ENCODE measurements at regions not wholly inside any gene's neighbourhood (a gene's known extent, or its start where the extent isn't known, plus 50 kb on each side); places are given as distances from the start of the nearest gene placed in this dataset.

- DNase-seq: no peak
Observed at GRCh38 chr18:73843455-73843854, 304.2 kb downstream of the FBXO15 start.

GRCh38 chr18:73842795-73843394, 304.7 kb downstream of the FBXO15 start:
- DNase-seq: peak; percentile 29

- no peak for DNase-seq
Observed at GRCh38 chr18:73841661-73842060, 306.0 kb downstream of the FBXO15 start.

- DNase-seq: no peak
Observed at GRCh38 chr18:73840319-73840945, 307.2 kb downstream of the FBXO15 start.

DNA sequence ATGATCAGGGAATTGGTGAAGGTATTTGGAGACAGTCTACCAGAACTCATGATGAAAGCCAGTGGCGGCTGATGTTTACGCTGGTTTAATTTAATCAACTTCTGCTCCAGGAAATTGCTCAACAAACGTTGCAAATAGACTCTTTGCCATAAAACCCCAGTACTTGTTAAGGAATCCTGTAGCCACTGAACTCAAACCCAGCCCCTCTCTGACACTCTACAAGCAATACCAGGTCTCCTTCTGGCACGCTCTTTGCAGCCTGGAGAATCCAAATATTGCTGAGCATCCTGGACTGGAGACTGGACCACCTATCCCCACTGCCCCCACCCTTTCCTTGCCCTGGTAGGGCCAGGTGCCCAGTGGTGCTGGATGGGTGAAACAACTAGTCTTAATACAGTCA, 308.2 kb downstream of the FBXO15 start:
- no peak for DNase-seq

GRCh38 chr18:73838107-73838506, 309.5 kb downstream of the FBXO15 start:
- no peak for DNase-seq

- DNase-seq: no peak
Observed at GRCh38 chr18:73835656-73836364, 311.8 kb downstream of the FBXO15 start.

GRCh38 chr18:73835039-73835438, 312.6 kb downstream of the FBXO15 start:
- DNase-seq: no peak

- no peak for DNase-seq
Observed at GRCh38 chr18:73831688-73832087, 315.9 kb downstream of the FBXO15 start.

- DNase-seq: no peak
Observed at GRCh38 chr18:73829146-73829545, 318.5 kb downstream of the FBXO15 start.

DNA sequence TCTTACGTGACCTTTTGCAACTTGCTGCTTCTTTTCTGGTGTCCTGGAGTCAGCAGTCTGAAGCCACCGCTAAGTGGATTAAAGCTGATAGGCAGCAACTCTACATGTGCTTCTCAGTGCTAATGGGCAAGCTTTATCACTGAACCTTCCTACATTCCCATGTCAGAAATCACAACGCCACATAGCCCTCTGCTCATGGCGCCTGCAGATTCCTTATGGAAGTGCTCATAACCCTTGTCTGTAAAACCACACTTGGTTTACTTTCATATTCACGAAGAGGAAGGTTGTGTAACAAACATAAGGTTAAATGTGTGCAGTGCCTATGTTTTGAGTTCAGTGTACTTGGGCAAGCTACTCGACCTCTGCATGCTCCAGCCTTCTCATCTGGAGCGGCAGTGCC, 319.8 kb downstream of the FBXO15 start:
- no peak for DNase-seq

GRCh38 chr18:73826098-73826497, 321.5 kb downstream of the FBXO15 start:
- DNase-seq: no peak

- DNase-seq: no peak
Observed at GRCh38 chr18:73824671-73825070, 323.0 kb downstream of the FBXO15 start.

GRCh38 chr18:73812423-73812822, 335.2 kb downstream of the FBXO15 start:
- DNase-seq: no peak

- DNase-seq: no peak
Observed at GRCh38 chr18:73807551-73808192, 340.0 kb downstream of the FBXO15 start.

DNA sequence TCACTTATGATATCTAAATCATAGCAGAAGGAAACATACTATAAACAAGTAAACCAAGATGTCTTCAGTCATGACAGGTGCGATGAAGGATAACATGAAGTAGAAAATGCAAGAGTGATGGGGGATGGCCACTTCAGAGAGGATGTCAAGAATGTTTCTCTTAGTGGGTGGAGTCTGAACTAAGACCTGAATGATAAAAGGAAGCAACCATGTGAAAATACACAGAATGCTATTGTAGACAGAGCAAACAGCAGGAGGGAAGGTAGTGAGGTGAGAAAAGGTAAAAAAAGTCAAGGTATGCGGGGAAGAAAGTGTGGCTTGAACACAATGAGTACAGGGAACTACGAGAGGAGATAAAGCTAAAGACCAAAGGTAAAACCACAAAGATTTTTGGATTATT, 341.6 kb downstream of the FBXO15 start:
- DNase-seq: no peak

GRCh38 chr18:73797419-73797818, 350.2 kb downstream of the FBXO15 start:
- DNase-seq: no peak

DNA sequence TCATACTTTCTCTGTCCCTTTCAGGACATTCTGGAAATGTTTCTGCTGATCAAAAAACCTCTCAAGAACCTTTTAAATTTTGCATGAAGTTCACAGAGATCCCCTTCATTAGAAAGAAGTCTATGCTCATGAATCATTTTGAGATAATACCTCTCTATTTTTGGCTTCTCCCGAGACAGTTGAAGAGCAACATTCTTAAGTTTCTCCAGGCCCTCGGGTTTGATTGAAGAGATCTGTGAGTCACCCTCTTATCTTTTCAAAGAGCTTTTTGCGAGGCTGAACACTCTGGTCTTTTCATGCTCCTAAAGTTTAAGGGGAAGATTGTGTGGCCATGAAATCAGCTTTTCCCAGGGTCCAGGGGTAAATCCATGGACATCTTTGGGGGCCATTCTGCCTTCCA, 354.2 kb downstream of the FBXO15 start:
- DNase-seq: no peak

GRCh38 chr18:73791081-73791480, 356.6 kb downstream of the FBXO15 start:
- DNase-seq: no peak

GRCh38 chr18:73790587-73790986, 357.0 kb downstream of the FBXO15 start:
- DNase-seq: no peak

DNA sequence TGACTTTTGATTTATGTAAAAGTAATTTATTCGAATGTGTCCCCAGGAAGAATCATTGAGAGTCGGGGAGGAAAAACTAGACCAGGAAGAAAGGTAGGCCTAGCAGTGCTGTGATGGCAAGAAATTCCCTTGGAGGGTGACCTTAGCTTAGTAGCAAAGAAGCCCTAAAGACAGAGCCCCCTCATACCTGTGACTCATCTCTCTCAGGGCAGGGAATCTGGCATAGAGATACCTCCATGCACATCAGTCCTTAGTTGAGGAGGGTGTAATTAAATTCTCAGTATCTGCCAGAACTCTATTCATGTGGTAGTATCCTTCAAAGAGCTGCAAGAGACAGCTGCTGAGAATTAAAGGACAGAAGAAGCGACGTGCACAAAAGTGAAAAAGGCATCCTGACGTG, 360.3 kb downstream of the FBXO15 start:
- DNase-seq: no peak

- no peak for DNase-seq
Observed at GRCh38 chr18:73785300-73785699, 362.3 kb downstream of the FBXO15 start.

DNA sequence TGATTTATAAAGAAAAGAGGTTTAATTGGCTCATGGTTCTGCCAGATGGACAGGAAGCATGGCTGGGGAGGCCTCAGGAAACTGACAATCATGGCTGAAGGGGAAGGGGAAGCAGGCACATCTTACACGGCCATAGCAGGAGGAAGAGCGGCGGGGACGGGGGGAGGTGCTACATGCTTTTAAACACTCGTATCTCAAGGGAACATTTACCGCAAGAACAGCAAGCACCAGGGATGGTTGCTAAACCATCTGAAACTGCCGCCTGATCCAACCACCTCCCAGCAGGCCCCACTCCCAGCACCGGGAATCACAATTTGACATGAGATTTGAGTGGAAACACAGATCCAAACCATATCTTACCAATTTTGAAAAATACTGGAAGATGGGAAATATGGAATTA, 362.8 kb downstream of the FBXO15 start:
- no peak for DNase-seq

DNA sequence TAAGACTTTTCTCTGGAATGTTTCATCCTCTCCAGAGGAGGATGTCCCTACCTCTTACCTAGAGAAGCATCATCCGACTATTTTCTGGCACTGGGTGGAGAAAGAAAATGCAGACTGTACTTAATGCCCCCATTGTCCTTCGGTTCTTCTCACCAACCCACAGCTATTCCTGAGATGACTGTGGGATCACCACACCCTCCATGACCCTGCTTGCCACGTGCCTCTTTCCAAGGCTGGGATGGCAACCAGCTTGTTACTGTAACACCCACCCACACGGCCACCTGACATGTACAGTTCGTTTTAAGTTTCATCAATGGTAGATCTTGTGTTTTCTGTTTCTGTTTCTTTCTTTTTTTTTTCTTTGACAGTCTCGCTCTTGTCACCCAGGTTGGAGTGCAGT, 365.2 kb downstream of the FBXO15 start:
- DNase-seq: no peak

All from activated T-cell treated with anti-CD3 and anti-CD28 coated beads, Interleukin-2, amount 50 U/mL, for 1 hour (primary cell).